WTC11 (cell line): ENCODE measurements at regions not wholly inside any gene's neighbourhood (a gene's known extent, or its start where the extent isn't known, plus 50 kb on each side); places are given as distances from the start of the nearest gene placed in this dataset.
"Not testable (repeated sequence)": the region's sequence is repeated elsewhere in the genome, so short reads cannot be mapped to it uniquely, and the experiment has no call there.

Experiments used
- ATAC-seq: fragments of 200-7000 bp; cut with Tn5 transposase; 2 replicates; pipeline ENCODE4 v1.10.0; 2021; ENCODE audit warnings: mild to moderate bottlenecking, moderate library complexity
- CTCF ChIA-PET: fragments of 300-600 bp; sonication (Branson Sonifier 250); formaldehyde crosslinking; loops from one replicate; lab custom pipeline; 2021; ENCODE audit warnings: antibody characterized with exemption; lab: Charles Lee
- POLR2A ChIA-PET: fragments of 350-600 bp; sonication (Branson Sonifier 250); formaldehyde crosslinking; loops from one replicate; lab custom pipeline; 2021; ENCODE audit warnings: antibody characterized with exemption; lab: Charles Lee
- DNase-seq: peaks from one replicate; pipeline ENCODE4 v3.0.0; 2021; ENCODE audit warnings: low spot score
- H3K27ac Mint-ChIP-seq: 2 replicates; pipeline ENCODE4 v1.8.0; 2021; ENCODE audit warnings: mixed read lengths
- H3K27me3 Mint-ChIP-seq: 2 replicates; pipeline ENCODE4 v1.8.0; 2021; ENCODE audit warnings: low read depth, mild to moderate bottlenecking, moderate library complexity, mixed read lengths
- H3K36me3 Mint-ChIP-seq: 2 replicates; pipeline ENCODE4 v1.8.0; 2021; ENCODE audit warnings: mixed read lengths
- H3K4me1 Mint-ChIP-seq: 2 replicates; pipeline ENCODE4 v1.8.0; 2022; ENCODE audit warnings: mixed read lengths
- H3K4me3 Mint-ChIP-seq: 2 replicates; pipeline ENCODE4 v1.8.0; 2021; ENCODE audit warnings: mild to moderate bottlenecking, moderate library complexity, mixed read lengths
- H3K9me3 Mint-ChIP-seq: 2 replicates; pipeline ENCODE4 v1.8.0; 2021; ENCODE audit warnings: mixed read lengths
- ESRRA ChIP-seq: sonication (generic); formaldehyde crosslinking; IDR thresholded peaks from 2 replicates; pipeline ENCODE4 v1.8.1; 2022; ENCODE audit warnings: mild to moderate bottlenecking, missing genetic modification reagents, borderline replicate concordance
- FOXK1 ChIP-seq: sonication (generic); formaldehyde crosslinking; IDR thresholded peaks from 2 replicates; pipeline ENCODE4 v1.8.0; 2022; ENCODE audit warnings: mild to moderate bottlenecking, moderate library complexity, missing genetic modification reagents
- GRHL2 ChIP-seq: fragments of 250-450 bp; sonication (Bioruptor Pico); IDR thresholded peaks from 2 replicates; pipeline ENCODE4 v1.8.0; 2022; ENCODE audit warnings: mild to moderate bottlenecking, moderate library complexity; ENCODE audit not compliant: insufficient replicate concordance, severe bottlenecking
- GTF2I ChIP-seq: fragments of 250-450 bp; sonication (Bioruptor Pico); conservative IDR thresholded peaks from 2 replicates; pipeline ENCODE4 v1.4.0; 2021; ENCODE audit warnings: mild to moderate bottlenecking
- HMGA2 ChIP-seq: fragments of 250-450 bp; sonication (Bioruptor Pico); IDR thresholded peaks from 2 replicates; pipeline ENCODE4 v1.4.0; 2021; ENCODE audit warnings: mild to moderate bottlenecking, moderate library complexity
- IRF1 ChIP-seq: sonication (generic); formaldehyde crosslinking; IDR thresholded peaks from 2 replicates; pipeline ENCODE4 v1.8.0; 2023; ENCODE audit warnings: missing genetic modification reagents
- MAX ChIP-seq: sonication (generic); formaldehyde crosslinking; IDR thresholded peaks from 2 replicates; pipeline ENCODE4 v1.8.0; 2022; ENCODE audit warnings: mild to moderate bottlenecking, missing genetic modification reagents
- MYBL2 ChIP-seq: sonication (generic); formaldehyde crosslinking; IDR thresholded peaks from 2 replicates; pipeline ENCODE4 v1.8.1; 2023; ENCODE audit warnings: mild to moderate bottlenecking, moderate library complexity, missing genetic modification reagents
- NFE2L1 ChIP-seq: sonication (generic); formaldehyde crosslinking; IDR thresholded peaks from 2 replicates; pipeline ENCODE4 v1.8.1; 2023; ENCODE audit warnings: missing genetic modification reagents
- NR2C2 ChIP-seq: sonication (generic); formaldehyde crosslinking; IDR thresholded peaks from 2 replicates; pipeline ENCODE4 v1.8.0; 2022; ENCODE audit warnings: mild to moderate bottlenecking, missing genetic modification reagents
- SMAD3 ChIP-seq: sonication (generic); formaldehyde crosslinking; IDR thresholded peaks from 2 replicates; pipeline ENCODE4 v1.8.0; 2022; ENCODE audit warnings: missing genetic modification reagents, mild to moderate bottlenecking, borderline replicate concordance
- ZBTB43 ChIP-seq: sonication (generic); formaldehyde crosslinking; IDR thresholded peaks from 2 replicates; pipeline ENCODE4 v1.8.1; 2023; ENCODE audit warnings: mild to moderate bottlenecking, missing genetic modification reagents
- ZNF121 ChIP-seq: sonication (generic); formaldehyde crosslinking; IDR thresholded peaks from 2 replicates; pipeline ENCODE4 v1.8.0; 2023; ENCODE audit warnings: missing genetic modification reagents
- ZNF219 ChIP-seq: sonication (generic); formaldehyde crosslinking; IDR thresholded peaks from 2 replicates; pipeline ENCODE4 v1.8.0; 2023; ENCODE audit warnings: missing genetic modification reagents, mild to moderate bottlenecking, borderline replicate concordance
- ZNF317 ChIP-seq: sonication (generic); formaldehyde crosslinking; IDR thresholded peaks from 2 replicates; pipeline ENCODE4 v1.8.1; 2023; ENCODE audit warnings: low read depth, mild to moderate bottlenecking, moderate library complexity, missing genetic modification reagents, borderline replicate concordance
- ZNF671 ChIP-seq: fragments of 250-450 bp; sonication (Bioruptor Pico); IDR thresholded peaks from 2 replicates; pipeline ENCODE4 v1.8.0; 2021; ENCODE audit warnings: mild to moderate bottlenecking
- TF ChIP-seq, protein P1 (sequence below): sonication (generic); formaldehyde crosslinking; IDR thresholded peaks from 2 replicates; pipeline ENCODE4 v1.8.0; 2023; ENCODE audit warnings: missing genetic modification reagents, mild to moderate bottlenecking, borderline replicate concordance
- TF ChIP-seq, protein P2 (sequence below): sonication (generic); formaldehyde crosslinking; IDR thresholded peaks from 2 replicates; pipeline ENCODE4 v1.8.1; 2023; ENCODE audit warnings: mild to moderate bottlenecking, missing genetic modification reagents, borderline replicate concordance
- TF ChIP-seq, protein P3 (sequence below): sonication (generic); formaldehyde crosslinking; conservative IDR thresholded peaks from 2 replicates; pipeline ENCODE4 v1.8.1; 2022; ENCODE audit warnings: mild to moderate bottlenecking, missing genetic modification reagents
- TF ChIP-seq, protein P4 (sequence below): sonication (generic); formaldehyde crosslinking; IDR thresholded peaks from 2 replicates; pipeline ENCODE4 v1.8.1; 2022; ENCODE audit warnings: mild to moderate bottlenecking, missing genetic modification reagents, moderate library complexity, borderline replicate concordance

GRCh38 chr3:68504201-68504600 is 428.1 kb downstream of the TAFA4 start (continued):
- TF ChIP-seq, protein P1, sequence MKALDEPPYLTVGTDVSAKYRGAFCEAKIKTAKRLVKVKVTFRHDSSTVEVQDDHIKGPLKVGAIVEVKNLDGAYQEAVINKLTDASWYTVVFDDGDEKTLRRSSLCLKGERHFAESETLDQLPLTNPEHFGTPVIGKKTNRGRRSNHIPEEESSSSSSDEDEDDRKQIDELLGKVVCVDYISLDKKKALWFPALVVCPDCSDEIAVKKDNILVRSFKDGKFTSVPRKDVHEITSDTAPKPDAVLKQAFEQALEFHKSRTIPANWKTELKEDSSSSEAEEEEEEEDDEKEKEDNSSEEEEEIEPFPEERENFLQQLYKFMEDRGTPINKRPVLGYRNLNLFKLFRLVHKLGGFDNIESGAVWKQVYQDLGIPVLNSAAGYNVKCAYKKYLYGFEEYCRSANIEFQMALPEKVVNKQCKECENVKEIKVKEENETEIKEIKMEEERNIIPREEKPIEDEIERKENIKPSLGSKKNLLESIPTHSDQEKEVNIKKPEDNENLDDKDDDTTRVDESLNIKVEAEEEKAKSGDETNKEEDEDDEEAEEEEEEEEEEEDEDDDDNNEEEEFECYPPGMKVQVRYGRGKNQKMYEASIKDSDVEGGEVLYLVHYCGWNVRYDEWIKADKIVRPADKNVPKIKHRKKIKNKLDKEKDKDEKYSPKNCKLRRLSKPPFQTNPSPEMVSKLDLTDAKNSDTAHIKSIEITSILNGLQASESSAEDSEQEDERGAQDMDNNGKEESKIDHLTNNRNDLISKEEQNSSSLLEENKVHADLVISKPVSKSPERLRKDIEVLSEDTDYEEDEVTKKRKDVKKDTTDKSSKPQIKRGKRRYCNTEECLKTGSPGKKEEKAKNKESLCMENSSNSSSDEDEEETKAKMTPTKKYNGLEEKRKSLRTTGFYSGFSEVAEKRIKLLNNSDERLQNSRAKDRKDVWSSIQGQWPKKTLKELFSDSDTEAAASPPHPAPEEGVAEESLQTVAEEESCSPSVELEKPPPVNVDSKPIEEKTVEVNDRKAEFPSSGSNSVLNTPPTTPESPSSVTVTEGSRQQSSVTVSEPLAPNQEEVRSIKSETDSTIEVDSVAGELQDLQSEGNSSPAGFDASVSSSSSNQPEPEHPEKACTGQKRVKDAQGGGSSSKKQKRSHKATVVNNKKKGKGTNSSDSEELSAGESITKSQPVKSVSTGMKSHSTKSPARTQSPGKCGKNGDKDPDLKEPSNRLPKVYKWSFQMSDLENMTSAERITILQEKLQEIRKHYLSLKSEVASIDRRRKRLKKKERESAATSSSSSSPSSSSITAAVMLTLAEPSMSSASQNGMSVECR (CRISPR knock-in tag) = no peak
- TF ChIP-seq IRF1 (CRISPR knock-in tag) (no peak), MYBL2 (CRISPR knock-in tag) (no peak), NFE2L1 (CRISPR knock-in tag) (no peak), HMGA2 (CRISPR knock-in tag) (no peak), MAX (CRISPR knock-in tag) (no peak), ZNF317 (no peak), SMAD3 (CRISPR knock-in tag) (no peak), FOXK1 (CRISPR knock-in tag) (no peak), ZNF219 (no peak)
- TF ChIP-seq, protein P2, sequence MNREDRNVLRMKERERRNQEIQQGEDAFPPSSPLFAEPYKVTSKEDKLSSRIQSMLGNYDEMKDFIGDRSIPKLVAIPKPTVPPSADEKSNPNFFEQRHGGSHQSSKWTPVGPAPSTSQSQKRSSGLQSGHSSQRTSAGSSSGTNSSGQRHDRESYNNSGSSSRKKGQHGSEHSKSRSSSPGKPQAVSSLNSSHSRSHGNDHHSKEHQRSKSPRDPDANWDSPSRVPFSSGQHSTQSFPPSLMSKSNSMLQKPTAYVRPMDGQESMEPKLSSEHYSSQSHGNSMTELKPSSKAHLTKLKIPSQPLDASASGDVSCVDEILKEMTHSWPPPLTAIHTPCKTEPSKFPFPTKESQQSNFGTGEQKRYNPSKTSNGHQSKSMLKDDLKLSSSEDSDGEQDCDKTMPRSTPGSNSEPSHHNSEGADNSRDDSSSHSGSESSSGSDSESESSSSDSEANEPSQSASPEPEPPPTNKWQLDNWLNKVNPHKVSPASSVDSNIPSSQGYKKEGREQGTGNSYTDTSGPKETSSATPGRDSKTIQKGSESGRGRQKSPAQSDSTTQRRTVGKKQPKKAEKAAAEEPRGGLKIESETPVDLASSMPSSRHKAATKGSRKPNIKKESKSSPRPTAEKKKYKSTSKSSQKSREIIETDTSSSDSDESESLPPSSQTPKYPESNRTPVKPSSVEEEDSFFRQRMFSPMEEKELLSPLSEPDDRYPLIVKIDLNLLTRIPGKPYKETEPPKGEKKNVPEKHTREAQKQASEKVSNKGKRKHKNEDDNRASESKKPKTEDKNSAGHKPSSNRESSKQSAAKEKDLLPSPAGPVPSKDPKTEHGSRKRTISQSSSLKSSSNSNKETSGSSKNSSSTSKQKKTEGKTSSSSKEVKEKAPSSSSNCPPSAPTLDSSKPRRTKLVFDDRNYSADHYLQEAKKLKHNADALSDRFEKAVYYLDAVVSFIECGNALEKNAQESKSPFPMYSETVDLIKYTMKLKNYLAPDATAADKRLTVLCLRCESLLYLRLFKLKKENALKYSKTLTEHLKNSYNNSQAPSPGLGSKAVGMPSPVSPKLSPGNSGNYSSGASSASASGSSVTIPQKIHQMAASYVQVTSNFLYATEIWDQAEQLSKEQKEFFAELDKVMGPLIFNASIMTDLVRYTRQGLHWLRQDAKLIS (CRISPR knock-in tag) = no peak

DNA sequence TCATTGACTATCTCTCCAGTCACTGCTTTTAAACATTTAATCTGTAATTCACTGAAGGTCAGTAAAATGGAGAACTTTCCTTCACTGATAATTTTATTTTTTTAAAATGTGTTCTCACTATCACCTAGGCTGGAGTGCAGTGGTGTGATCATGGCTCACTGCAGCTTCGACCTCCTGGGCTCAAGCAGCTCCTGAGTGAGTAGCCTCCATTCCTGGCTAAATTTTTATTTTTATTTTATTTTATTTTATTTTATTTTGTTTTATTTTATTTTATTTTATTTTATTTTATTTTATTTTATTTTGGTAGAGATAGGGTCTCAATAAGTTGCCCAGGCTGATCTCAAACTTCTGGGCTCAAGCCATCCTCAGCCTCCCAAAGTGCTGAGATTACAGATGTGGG is 446.5 kb downstream of the TAFA4 start:
- H3K9me3 Mint-ChIP-seq, DNase-seq, H3K4me1 Mint-ChIP-seq, ATAC-seq, H3K36me3 Mint-ChIP-seq, POLR2A ChIA-PET, H3K4me3 Mint-ChIP-seq, H3K27me3 Mint-ChIP-seq, CTCF ChIA-PET, H3K27ac Mint-ChIP-seq: not testable (repeated sequence)
- TF ChIP-seq HMGA2 (CRISPR knock-in tag) = peak; percentile 87

GRCh38 chr3:68485051-68485450 is 447.3 kb downstream of the TAFA4 start:
- no peak for ATAC-seq
- Mint-ChIP-seq H3K27ac (no peak overlapping the region), H3K4me3 (no peak overlapping the region), H3K27me3 (no peaks in the 10 kb centered on the region; the same call in 1 of the 2 replicates), H3K4me1 (peaks cover 2% of the 10 kb centered on the region; the same call in 1 of the 2 replicates), H3K9me3 (no peaks in the 10 kb centered on the region), H3K36me3 (no peaks in the 10 kb centered on the region)
- ChIA-PET CTCF (no interaction called here), POLR2A (interaction anchor here (0.5 kb wide), 1 partner anchor 353 kb away, joined by 3 read pairs; no protein-coding TSS in a partner anchor)
- no peak for DNase-seq
- no peak for TF ChIP-seq ZNF121
- no peak for TF ChIP-seq NR2C2 (CRISPR knock-in tag)
- TF ChIP-seq, protein P3, sequence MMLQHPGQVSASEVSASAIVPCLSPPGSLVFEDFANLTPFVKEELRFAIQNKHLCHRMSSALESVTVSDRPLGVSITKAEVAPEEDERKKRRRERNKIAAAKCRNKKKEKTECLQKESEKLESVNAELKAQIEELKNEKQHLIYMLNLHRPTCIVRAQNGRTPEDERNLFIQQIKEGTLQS (CRISPR knock-in tag) = no peak
- no peak for TF ChIP-seq GTF2I (CRISPR knock-in tag)
- no peak for TF ChIP-seq ZBTB43 (CRISPR knock-in tag)
- no peak for TF ChIP-seq GRHL2 (CRISPR knock-in tag)
- TF ChIP-seq, protein P4, sequence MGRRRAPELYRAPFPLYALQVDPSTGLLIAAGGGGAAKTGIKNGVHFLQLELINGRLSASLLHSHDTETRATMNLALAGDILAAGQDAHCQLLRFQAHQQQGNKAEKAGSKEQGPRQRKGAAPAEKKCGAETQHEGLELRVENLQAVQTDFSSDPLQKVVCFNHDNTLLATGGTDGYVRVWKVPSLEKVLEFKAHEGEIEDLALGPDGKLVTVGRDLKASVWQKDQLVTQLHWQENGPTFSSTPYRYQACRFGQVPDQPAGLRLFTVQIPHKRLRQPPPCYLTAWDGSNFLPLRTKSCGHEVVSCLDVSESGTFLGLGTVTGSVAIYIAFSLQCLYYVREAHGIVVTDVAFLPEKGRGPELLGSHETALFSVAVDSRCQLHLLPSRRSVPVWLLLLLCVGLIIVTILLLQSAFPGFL (CRISPR knock-in tag) = no peak
- TF ChIP-seq ZNF671 (CRISPR knock-in tag) = no peak
- no peak for TF ChIP-seq ESRRA (CRISPR knock-in tag)
- no peak for TF ChIP-seq ZNF317
- TF ChIP-seq NFE2L1 (CRISPR knock-in tag) = no peak
- TF ChIP-seq MAX (CRISPR knock-in tag) = no peak
